Gastrocnemius medialis (tissue), 4 donors: ENCODE measurements at regions not wholly inside any gene's neighbourhood (a gene's known extent, or its start where the extent isn't known, plus 50 kb on each side); places are given as distances from the start of the nearest gene placed in this dataset.

Experiments used
- ATAC-seq, 2 donors: fragments of 150-250 bp; one replicate each; pipeline ENCODE4 v1.9.1; 2016
- DNase-seq, 2 donors: peaks; one replicate each; pipeline ENCODE4 v3.0.0-alpha.2; 2019
- H3K27ac ChIP-seq, 4 donors: fragments of 200-600 bp; sonication (generic); 1 replicate in 1 of 4; 2 replicates in 3 of 4; pipeline ENCODE4 v1.5.1; 2016 to 2018; ENCODE audit warnings: mild to moderate bottlenecking in 2 of 4, moderate library complexity in 1 of 4
- H3K27me3 ChIP-seq, 3 donors: fragments of 200-600 bp; sonication (generic) in 2 of 3; 1 replicate in 1 of 3; 2 replicates in 2 of 3; pipeline versions ENCODE4 v1.5.1 to v1.6.0; 2016 to 2019; ENCODE audit warnings: mild to moderate bottlenecking in 1 of 3, moderate library complexity in 1 of 3
- H3K36me3 ChIP-seq, 2 donors: fragments of 200-600 bp; sonication (generic) in 1 of 2; one replicate each; pipeline ENCODE4 v1.5.1; 2017 to 2018
- H3K4me1 ChIP-seq, 2 donors: fragments of 200-600 bp; sonication (generic) in 1 of 2; one replicate each; pipeline ENCODE4 v1.5.1; 2016 to 2017; ENCODE audit warnings: mild to moderate bottlenecking in 2 of 2
- H3K4me3 ChIP-seq, 4 donors: fragments of 200-600 bp; sonication (generic) in 3 of 4; 1 replicate in 1 of 4; 2 replicates in 3 of 4; pipeline ENCODE4 v1.5.1; 2016 to 2019; ENCODE audit warnings: mild to moderate bottlenecking in 2 of 4
- H3K9me3 ChIP-seq, 3 donors: fragments of 200-600 bp; sonication (generic) in 2 of 3; 1 replicate in 1 of 3; 2 replicates in 2 of 3; pipeline ENCODE4 v1.5.1; 2016 to 2019
- POLR2A ChIP-seq, 2 donors: fragments of 450-650 bp; IDR thresholded peaks; one replicate each; pipeline ENCODE4 v1.6.1; 2017; ENCODE audit warnings: antibody characterized with exemption in 2 of 2, mild to moderate bottlenecking in 2 of 2, moderate library complexity in 2 of 2
- in situ Hi-C, 4 donors: fragments of 200-750 bp; cut with MboI; loops; one replicate each; pipeline versions ENCODE4 v1.15.0 to v1.8.0; 2017; ENCODE audit warnings: low sequenced_read_pairs in 4 of 4
- intact Hi-C: fragments of 100-400 bp; cut with DNase I; formaldehyde crosslinking; loops from one replicate; pipeline ENCODE4 v1.15.1; 2023; ENCODE audit warnings: low total_unique reads
- TF ChIP-seq, protein P1 (sequence below), 5 experiments: fragments of 450-650 bp in 3 of 5; fragments of 200-600 bp in 2 of 5; sonication (generic) in 2 of 5; IDR thresholded peaks in 4 of 5; conservative IDR thresholded peaks in 1 of 5; 1 replicate in 4 of 5; 2 replicates in 1 of 5; pipeline ENCODE4 v1.5.1; 2016 to 2019; ENCODE audit warnings: antibody characterized with exemption in 5 of 5, mild to moderate bottlenecking in 3 of 5, moderate library complexity in 3 of 5

DNA sequence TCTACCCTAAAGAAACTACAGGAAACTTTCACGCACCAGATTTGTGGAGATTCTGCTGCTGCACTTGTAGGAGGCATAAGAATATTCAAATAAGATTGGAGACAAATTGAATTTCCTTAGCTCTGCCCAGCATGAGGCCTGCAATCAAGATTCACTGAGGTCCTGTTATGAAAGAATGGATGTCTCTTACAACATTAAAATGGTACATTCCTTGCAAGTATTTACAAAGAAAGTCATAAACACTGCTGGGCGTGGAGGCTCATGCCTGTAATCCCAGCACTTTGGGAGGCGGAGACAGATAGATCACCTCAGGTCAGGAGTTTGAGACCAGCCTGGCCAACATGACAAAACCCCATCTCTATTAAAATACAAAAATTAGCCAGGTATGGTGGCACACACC, 74.0 kb upstream of the MAP3K4 start:
- in situ Hi-C loops: no loop called here
- TF ChIP-seq, protein P1, sequence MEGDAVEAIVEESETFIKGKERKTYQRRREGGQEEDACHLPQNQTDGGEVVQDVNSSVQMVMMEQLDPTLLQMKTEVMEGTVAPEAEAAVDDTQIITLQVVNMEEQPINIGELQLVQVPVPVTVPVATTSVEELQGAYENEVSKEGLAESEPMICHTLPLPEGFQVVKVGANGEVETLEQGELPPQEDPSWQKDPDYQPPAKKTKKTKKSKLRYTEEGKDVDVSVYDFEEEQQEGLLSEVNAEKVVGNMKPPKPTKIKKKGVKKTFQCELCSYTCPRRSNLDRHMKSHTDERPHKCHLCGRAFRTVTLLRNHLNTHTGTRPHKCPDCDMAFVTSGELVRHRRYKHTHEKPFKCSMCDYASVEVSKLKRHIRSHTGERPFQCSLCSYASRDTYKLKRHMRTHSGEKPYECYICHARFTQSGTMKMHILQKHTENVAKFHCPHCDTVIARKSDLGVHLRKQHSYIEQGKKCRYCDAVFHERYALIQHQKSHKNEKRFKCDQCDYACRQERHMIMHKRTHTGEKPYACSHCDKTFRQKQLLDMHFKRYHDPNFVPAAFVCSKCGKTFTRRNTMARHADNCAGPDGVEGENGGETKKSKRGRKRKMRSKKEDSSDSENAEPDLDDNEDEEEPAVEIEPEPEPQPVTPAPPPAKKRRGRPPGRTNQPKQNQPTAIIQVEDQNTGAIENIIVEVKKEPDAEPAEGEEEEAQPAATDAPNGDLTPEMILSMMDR (IDR thresholded peaks at IDR 0.05 in 4 of 5, conservative IDR thresholded peaks at IDR 0.05 in 1 of 5): no peak
- TF ChIP-seq POLR2A (IDR thresholded peaks at IDR 0.05): no peak

DNA sequence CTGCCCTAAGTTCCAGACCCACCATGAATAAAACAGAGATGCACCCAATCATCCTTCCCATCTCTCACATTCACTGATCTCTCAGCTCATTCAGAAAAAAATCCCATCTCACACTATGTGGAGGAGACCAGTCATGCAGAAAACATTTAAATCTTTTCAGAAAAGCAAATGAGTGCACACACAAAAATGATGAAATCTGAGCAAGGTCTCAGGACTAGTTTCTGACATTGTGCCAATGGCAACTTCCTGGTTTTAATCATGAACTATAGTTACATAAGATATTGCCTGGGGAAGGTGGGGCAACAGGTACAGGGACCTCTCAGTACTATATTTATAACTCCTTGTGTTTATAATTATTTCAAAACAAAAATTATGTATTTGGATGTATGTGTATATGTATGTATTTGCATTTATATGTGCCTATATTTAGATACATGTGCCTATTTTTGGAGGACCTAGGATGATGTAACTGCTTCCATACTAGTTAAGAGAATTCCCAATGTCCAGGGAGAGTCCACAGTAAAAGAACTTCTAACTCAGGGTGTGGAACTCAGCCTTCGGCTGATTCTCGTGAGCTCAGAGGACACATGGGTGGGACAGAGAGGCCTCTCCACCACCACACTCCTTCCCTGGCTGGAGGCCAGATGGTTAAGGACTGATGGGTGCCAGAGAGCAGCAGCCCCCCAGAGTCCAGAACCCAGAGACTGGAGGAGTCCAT, 71.7 kb upstream of the MAP3K4 start:
- intact Hi-C loops: no loop called here

More for the DNA sequence above, 74.0 kb upstream of the MAP3K4 start:
- intact Hi-C loops: no loop called here
- Histone ChIP-seq H3K36me3 (no peaks in the 10 kb centered on the region), H3K27ac (no peak overlapping the region), H3K4me1 (no peaks in the 10 kb centered on the region), H3K27me3 (no peaks in the 10 kb centered on the region), H3K9me3 (peaks cover 0 to 5% (median 0%) of the 10 kb centered on the region in 3 donors), H3K4me3 (no peak overlapping the region)
- DNase-seq: no peak
- ATAC-seq: no peak

DNA sequence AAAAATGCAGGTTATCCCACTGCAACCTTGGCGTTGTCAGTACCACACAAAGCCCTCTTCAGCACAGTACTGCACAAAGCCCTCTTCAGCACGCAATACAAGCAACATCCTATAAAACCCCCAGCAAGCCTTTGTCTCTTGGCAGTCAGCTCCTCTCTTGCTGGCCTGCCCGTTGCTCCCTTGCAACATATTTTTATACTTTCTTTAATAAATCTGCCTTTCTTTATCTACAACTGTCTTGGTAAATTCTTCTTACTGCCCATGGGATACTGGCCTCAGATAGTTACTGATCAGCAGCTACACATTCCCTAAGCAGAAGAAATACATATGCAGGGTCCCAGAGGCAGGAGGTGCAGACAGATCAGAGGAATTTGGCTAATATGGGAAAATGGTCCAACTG, 70.5 kb upstream of the MAP3K4 start:
- H3K4me3 ChIP-seq: no peak overlapping the region
- H3K4me1 ChIP-seq: no peaks in the 10 kb centered on the region
- H3K27ac ChIP-seq: no peak overlapping the region
- ATAC-seq (no peak), DNase-seq (no peak)
- H3K9me3 ChIP-seq: no peaks in the 10 kb centered on the region
- intact Hi-C loops: no loop called here
- no peaks in the 10 kb centered on the region for H3K27me3 ChIP-seq
- in situ Hi-C loops: no loop called here
- TF ChIP-seq, protein P1 (IDR thresholded peaks at IDR 0.05 in 4 of 5, conservative IDR thresholded peaks at IDR 0.05 in 1 of 5): no peak
- no peak for TF ChIP-seq POLR2A (IDR thresholded peaks at IDR 0.05)
- no peaks in the 10 kb centered on the region for H3K36me3 ChIP-seq

More for the DNA sequence above, 71.7 kb upstream of the MAP3K4 start:
- no peak overlapping the region for H3K27ac ChIP-seq
- ATAC-seq: no peak
- TF ChIP-seq, protein P1 (IDR thresholded peaks at IDR 0.05 in 4 of 5, conservative IDR thresholded peaks at IDR 0.05 in 1 of 5): no peak
- no peak for TF ChIP-seq POLR2A (IDR thresholded peaks at IDR 0.05)
- no peaks in the 10 kb centered on the region for H3K9me3 ChIP-seq
- no peak for DNase-seq
- no peaks in the 10 kb centered on the region for H3K27me3 ChIP-seq
- in situ Hi-C loops: no loop called here
- no peaks in the 10 kb centered on the region for H3K4me1 ChIP-seq
- H3K4me3 ChIP-seq: no peak overlapping the region
- H3K36me3 ChIP-seq: no peaks in the 10 kb centered on the region

DNA sequence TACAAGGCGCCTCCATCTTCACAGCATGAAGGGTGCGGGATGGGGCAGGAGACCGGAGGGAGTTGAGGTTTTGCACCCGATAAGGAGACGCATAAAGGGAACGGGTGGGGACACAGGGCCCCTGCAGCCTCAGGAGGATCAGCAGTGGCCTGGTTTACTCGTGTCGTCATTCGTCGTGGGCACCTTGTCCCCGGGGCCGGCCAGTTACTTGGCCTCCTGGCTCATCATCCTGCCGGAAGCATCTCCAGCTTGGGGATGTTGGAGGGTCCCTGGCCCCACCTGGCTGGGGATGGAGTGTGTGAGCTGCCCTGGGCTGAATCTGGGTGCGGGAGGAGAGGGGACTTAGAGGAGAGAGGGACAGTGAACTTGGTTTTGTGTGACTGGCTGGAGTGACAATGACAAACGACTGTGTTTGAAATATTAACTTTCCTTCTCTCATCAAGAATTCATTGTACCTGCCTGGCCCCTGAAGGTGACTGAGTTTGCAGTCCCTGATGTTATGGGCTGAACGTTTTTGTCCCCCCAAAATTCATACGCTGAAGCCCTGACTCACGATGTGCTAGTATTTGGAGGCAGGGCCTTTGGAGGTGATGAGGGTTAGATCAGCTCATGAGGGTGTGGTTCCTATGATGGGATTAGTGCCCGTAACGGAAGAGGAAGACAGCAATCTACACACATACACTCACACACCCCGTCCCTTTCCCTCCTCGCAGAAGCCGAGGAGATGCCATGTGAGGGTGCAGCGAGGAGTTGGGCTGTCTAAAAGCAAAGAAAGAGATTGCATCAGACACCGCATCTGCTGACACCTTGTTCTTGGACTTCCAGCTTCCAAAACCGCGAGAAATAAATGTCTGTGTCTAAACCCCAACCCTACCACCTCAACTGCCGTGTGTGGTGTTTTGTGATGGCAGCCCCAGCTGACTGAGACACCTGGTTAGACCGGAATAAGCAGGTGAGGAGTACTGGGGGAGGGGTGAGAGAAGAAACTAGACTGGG, 65.0 kb upstream of the MAP3K4 start:
- Histone ChIP-seq H3K4me1 (peaks cover 0 to 6% of the 10 kb centered on the region in 2 donors), H3K27me3 (peaks cover 0 to 17% (median 4%) of the 10 kb centered on the region in 3 donors), H3K36me3 (no peaks in the 10 kb centered on the region), H3K27ac (no peak overlapping the region), H3K4me3 (no peak overlapping the region), H3K9me3 (no peaks in the 10 kb centered on the region)
- DNase-seq (no peak), ATAC-seq (no peak)
- in situ Hi-C loops: loop anchor here in 2 of 4 donors (5.0 kb wide), 1 partner anchor 446 kb away; no protein-coding TSS in a partner anchor
- intact Hi-C loops: no loop called here
- TF ChIP-seq POLR2A (IDR thresholded peaks at IDR 0.05): no peak
- TF ChIP-seq, protein P1 (IDR thresholded peaks at IDR 0.05 in 4 of 5, conservative IDR thresholded peaks at IDR 0.05 in 1 of 5): no peak
